Activated T-helper 17 cell treated with anti-CD3 and anti-CD28 coated beads, Interleukin-2, amount 50 U/mL, for 72 hours (primary cell): ENCODE measurements at regions not wholly inside any gene's neighbourhood (a gene's known extent, or its start where the extent isn't known, plus 50 kb on each side); places are given as distances from the start of the nearest gene placed in this dataset.
A peak's percentile ranks its signal among the peaks of the same experiment; 100 is the strongest.

ENCODE experiments used
- ATAC-seq: fragments of 150-1000 bp; cut with Tn5 transposase; replicated peaks from 2 replicates; pipeline ENCODE4 v1.10.0; 2021; ENCODE audit warnings: mild to moderate bottlenecking, moderate library complexity
- H3K27ac Mint-ChIP-seq: one replicate; pipeline ENCODE4 v1.8.0; 2022; ENCODE audit warnings: mixed read lengths
- H3K27me3 Mint-ChIP-seq: one replicate; pipeline ENCODE4 v1.8.0; 2022; ENCODE audit warnings: mixed read lengths
- H3K36me3 Mint-ChIP-seq: one replicate; pipeline ENCODE4 v1.8.0; 2022; ENCODE audit warnings: low read depth, mild to moderate bottlenecking, mixed read lengths
- H3K4me1 Mint-ChIP-seq: one replicate; pipeline ENCODE4 v1.8.0; 2022; ENCODE audit warnings: mixed read lengths
- H3K4me3 Mint-ChIP-seq: one replicate; pipeline ENCODE4 v1.8.0; 2022; ENCODE audit warnings: mild to moderate bottlenecking, mixed read lengths
- H3K9me3 Mint-ChIP-seq: one replicate; pipeline ENCODE4 v1.8.0; 2022; ENCODE audit warnings: mixed read lengths

- no peaks in the 10 kb centered on the region for H3K4me1 Mint-ChIP-seq
- H3K27ac Mint-ChIP-seq, result no peak overlapping the region
- ATAC-seq, result no peak
- no peaks in the 10 kb centered on the region for H3K9me3 Mint-ChIP-seq
- no peaks in the 10 kb centered on the region for H3K36me3 Mint-ChIP-seq
- no peaks in the 10 kb centered on the region for H3K27me3 Mint-ChIP-seq
- no peak overlapping the region for H3K4me3 Mint-ChIP-seq
Observed at GRCh38 chr2:48127612-48128191, 186.8 kb upstream of the FOXN2 start.

DNA sequence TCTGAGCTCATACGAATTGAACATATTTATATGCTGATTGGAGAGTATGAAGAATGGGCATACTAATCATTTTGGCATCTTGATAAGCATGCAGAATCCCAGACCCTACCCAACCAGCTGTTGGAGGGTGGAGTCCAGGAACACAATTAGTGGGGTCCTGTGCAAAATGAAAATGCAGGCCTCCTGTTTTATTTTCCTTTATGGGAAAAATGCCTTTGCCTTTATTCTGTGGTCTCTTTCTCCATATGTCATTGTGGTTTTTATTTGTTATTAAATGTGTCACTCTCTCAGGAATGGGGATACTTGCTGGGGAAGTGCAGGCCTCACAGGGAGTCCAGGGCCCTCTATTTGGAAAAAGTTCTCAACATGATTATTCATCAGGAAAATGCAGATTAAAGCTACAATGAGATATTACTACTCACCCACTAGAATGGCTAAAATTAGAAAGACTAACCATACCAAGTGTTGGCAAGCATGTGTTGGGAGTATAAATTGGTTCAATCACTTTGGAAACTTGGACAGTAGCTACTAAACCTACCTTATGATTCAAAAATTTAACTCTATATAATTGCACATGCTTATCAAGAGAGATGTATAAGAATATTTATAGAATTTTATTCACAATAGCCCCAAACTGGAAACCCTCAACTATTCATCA, 185.1 kb upstream of the FOXN2 start:
- no peaks in the 10 kb centered on the region for H3K27me3 Mint-ChIP-seq
- H3K27ac Mint-ChIP-seq, result no peak overlapping the region
- ATAC-seq, result no peak

GRCh38 chr2:48131539-48132270, 182.8 kb upstream of the FOXN2 start:
- H3K36me3 Mint-ChIP-seq, result no peaks in the 10 kb centered on the region
- no peak overlapping the region for H3K4me3 Mint-ChIP-seq
- no peak for ATAC-seq
- H3K27me3 Mint-ChIP-seq, result no peaks in the 10 kb centered on the region
- no peak overlapping the region for H3K27ac Mint-ChIP-seq
- H3K9me3 Mint-ChIP-seq, result no peaks in the 10 kb centered on the region
- no peaks in the 10 kb centered on the region for H3K4me1 Mint-ChIP-seq

More for the DNA sequence above, 185.1 kb upstream of the FOXN2 start:
- H3K4me1 Mint-ChIP-seq, result no peaks in the 10 kb centered on the region
- no peaks in the 10 kb centered on the region for H3K36me3 Mint-ChIP-seq
- no peaks in the 10 kb centered on the region for H3K9me3 Mint-ChIP-seq
- H3K4me3 Mint-ChIP-seq, result no peak overlapping the region

- Mint-ChIP-seq H3K36me3 (no peaks in the 10 kb centered on the region), H3K4me3 (no peak overlapping the region), H3K27me3 (no peaks in the 10 kb centered on the region), H3K9me3 (no peaks in the 10 kb centered on the region), H3K27ac (no peak overlapping the region), H3K4me1 (no peaks in the 10 kb centered on the region)
- ATAC-seq, result no peak
Observed at GRCh38 chr2:48132271-48132625, 182.2 kb upstream of the FOXN2 start.

DNA sequence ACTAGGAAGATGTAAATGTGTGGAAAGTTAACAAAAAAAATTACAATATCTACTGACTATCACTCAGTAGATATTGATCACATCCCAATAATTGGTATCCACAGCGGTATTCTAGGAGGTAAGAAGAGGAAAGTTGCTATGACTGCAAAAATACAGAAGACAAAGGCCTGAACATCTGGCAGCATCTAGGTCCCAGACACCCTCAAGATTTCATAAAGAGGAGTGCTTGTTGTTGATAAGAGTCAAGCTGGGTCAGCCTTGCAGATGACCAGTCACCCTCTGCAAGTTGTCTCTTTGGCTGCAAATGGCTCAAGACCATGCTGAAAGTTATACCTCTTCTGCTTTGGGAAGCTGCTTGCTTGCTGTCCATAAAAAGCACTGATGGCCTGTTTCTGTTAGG, 179.8 kb upstream of the FOXN2 start:
- Mint-ChIP-seq H3K27me3 (no peaks in the 10 kb centered on the region), H3K4me3 (no peak overlapping the region), H3K27ac (no peak overlapping the region), H3K36me3 (no peaks in the 10 kb centered on the region), H3K9me3 (no peaks in the 10 kb centered on the region), H3K4me1 (no peaks in the 10 kb centered on the region)
- no peak for ATAC-seq

DNA sequence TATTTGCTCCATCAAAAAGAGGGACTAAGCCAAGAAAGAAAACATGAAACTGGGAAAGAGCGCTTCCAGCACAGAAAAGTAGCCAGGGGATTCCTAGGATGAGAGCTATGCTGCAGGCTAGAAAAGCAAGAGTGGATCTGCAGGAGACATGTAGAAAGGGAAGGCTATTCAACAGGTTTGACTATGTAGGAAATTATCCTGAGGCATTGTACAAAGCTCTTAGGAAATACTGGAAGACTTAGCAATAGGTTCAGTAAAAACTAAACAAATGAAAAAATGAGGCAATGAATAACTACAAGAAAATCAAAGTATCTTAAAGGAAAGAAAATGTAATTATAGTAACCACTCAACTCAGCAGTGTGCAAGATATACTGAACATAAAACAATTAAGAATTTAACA, 178.7 kb upstream of the FOXN2 start:
- H3K4me1 Mint-ChIP-seq, result no peaks in the 10 kb centered on the region
- ATAC-seq, result no peak
- H3K27ac Mint-ChIP-seq, result no peak overlapping the region
- no peak overlapping the region for H3K4me3 Mint-ChIP-seq
- H3K9me3 Mint-ChIP-seq, result no peaks in the 10 kb centered on the region
- no peaks in the 10 kb centered on the region for H3K27me3 Mint-ChIP-seq
- H3K36me3 Mint-ChIP-seq, result no peaks in the 10 kb centered on the region

GRCh38 chr2:48137829-48138228, 176.7 kb upstream of the FOXN2 start:
- ATAC-seq, result no peak
- Mint-ChIP-seq H3K4me3 (no peak overlapping the region), H3K4me1 (no peaks in the 10 kb centered on the region), H3K9me3 (no peaks in the 10 kb centered on the region), H3K36me3 (no peaks in the 10 kb centered on the region), H3K27ac (no peak overlapping the region), H3K27me3 (peaks cover under 1% of the 10 kb centered on the region)

GRCh38 chr2:48138898-48139297, 175.6 kb upstream of the FOXN2 start:
- Mint-ChIP-seq H3K4me1 (no peaks in the 10 kb centered on the region), H3K36me3 (no peaks in the 10 kb centered on the region), H3K4me3 (no peak overlapping the region), H3K27me3 (peaks cover 4% of the 10 kb centered on the region), H3K27ac (no peak overlapping the region), H3K9me3 (no peaks in the 10 kb centered on the region)
- ATAC-seq, result no peak

DNA sequence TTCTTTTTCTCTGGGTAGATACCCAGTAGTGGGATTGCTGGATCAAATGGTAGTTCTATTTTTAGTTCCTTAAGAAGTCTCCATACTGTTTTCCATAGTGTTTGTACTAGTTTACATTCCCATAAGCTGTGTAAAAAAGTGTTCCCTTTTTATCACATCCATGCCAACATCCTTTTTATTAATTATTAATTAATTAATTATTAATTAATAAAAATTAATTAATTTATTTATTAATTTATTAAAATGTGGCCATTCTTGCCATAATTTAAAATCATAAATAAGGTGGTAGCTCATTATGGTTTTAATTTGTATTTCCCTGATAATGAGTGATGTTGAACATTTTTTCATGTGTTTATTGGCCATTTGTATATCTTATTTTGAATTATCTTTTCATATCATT, 173.9 kb upstream of the FOXN2 start:
- Mint-ChIP-seq H3K27ac (no peak overlapping the region), H3K4me1 (peaks cover 7% of the 10 kb centered on the region), H3K36me3 (no peaks in the 10 kb centered on the region), H3K27me3 (peaks cover 4% of the 10 kb centered on the region), H3K9me3 (no peaks in the 10 kb centered on the region), H3K4me3 (no peak overlapping the region)
- ATAC-seq, result no peak

GRCh38 chr2:48144777-48145176, 169.7 kb upstream of the FOXN2 start:
- ATAC-seq, result peak; percentile 38
- no peaks in the 10 kb centered on the region for H3K36me3 Mint-ChIP-seq
- H3K4me1 Mint-ChIP-seq, result peaks cover 8% of the 10 kb centered on the region
- peak overlapping the region; percentile 36 for H3K27ac Mint-ChIP-seq
- H3K9me3 Mint-ChIP-seq, result no peaks in the 10 kb centered on the region
- peaks cover 4% of the 10 kb centered on the region for H3K27me3 Mint-ChIP-seq
- H3K4me3 Mint-ChIP-seq, result peak overlapping the region; percentile 28

DNA sequence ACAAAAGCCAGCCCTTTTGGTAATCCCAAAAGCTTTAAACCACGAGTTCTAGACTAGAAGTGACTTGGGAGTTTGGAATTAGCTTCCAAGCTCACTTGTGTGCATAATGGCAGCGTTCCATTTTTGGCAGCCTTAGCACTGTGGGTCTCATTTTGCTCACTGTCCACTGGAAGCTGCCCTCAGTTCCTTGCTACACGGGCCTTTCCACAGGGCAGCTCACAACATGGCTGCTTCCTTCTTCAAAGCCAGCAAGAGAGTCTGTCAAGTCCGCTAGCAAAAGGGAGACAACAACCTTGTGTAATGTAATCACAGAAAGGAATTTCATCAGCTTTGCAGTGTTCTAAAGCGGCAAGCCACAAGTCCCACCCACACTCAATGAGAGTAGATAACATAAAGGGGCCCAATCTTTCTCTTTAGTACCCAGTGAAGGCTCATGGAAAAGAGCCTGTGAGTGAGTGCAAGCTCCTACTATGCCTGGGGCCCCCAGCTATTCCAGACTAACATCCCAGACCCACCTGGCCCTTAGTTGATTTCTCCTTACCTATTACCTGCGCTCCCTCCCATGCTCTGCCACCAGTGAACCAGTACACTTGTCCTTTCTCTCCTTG, 168.5 kb upstream of the FOXN2 start:
- H3K27ac Mint-ChIP-seq, result no peak overlapping the region
- H3K36me3 Mint-ChIP-seq, result no peaks in the 10 kb centered on the region
- H3K4me1 Mint-ChIP-seq, result peaks cover 8% of the 10 kb centered on the region
- no peaks in the 10 kb centered on the region for H3K9me3 Mint-ChIP-seq
- peak overlapping the region; percentile 28 for H3K4me3 Mint-ChIP-seq
- H3K27me3 Mint-ChIP-seq, result peaks cover 4% of the 10 kb centered on the region
- ATAC-seq, result no peak

GRCh38 chr2:48146552-48146951, 167.9 kb upstream of the FOXN2 start:
- Mint-ChIP-seq H3K27me3 (peaks cover 4% of the 10 kb centered on the region), H3K36me3 (no peaks in the 10 kb centered on the region), H3K27ac (no peak overlapping the region), H3K4me1 (peaks cover 8% of the 10 kb centered on the region), H3K9me3 (no peaks in the 10 kb centered on the region), H3K4me3 (no peak overlapping the region)
- ATAC-seq, result no peak

DNA sequence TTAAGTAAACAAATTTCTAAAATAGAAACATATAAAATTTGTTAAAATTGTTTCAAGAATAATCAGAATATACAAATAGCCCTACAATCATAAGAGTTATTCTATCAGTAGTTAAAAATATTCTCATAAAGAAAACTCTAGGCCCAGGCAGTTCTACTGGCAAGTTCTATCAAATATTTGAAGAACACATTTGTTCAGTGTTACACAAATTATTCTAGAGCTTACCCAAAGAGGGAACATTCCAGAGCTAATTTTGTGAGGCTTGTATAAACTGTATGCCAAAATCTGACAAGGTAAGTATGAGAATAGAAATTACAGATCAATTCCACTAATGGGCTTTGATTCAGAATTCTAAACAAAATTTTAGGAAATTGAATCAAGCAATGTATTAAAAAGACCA, 166.8 kb upstream of the FOXN2 start:
- Mint-ChIP-seq H3K27ac (no peak overlapping the region), H3K36me3 (no peaks in the 10 kb centered on the region), H3K4me1 (peaks cover 8% of the 10 kb centered on the region), H3K9me3 (no peaks in the 10 kb centered on the region), H3K27me3 (peaks cover 4% of the 10 kb centered on the region), H3K4me3 (no peak overlapping the region)
- ATAC-seq, result no peak

DNA sequence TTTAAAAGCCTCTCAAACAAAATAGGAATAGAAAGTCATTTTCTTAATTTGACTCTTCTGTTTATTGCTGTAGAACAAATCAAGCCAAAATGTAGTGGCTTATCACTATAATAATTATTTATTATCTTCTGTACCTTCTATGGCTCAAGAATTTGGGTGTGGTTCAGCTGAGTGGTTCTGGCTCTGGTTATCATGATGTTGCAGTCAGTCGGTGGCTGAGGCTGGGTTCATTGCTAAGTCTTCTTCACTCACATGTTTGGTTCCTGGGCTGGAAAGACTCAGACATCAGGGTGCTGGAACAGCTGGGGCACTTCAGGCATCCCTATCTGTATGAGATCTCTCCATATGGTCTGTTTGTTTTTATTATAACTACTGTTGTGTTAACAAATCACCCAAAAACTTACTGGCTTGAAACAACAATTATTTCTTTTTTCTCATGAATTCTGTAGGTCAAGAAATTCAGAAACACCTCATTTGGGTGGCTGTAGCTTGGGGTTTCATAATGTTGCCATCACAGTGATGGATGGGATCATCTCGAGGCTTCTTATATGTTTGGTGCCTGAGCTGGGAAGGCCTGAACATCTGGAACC, 165.5 kb upstream of the FOXN2 start:
- Mint-ChIP-seq H3K4me3 (no peak overlapping the region), H3K36me3 (no peaks in the 10 kb centered on the region), H3K4me1 (peaks cover 8% of the 10 kb centered on the region), H3K27me3 (no peaks in the 10 kb centered on the region), H3K9me3 (no peaks in the 10 kb centered on the region), H3K27ac (no peak overlapping the region)
- no peak for ATAC-seq

DNA sequence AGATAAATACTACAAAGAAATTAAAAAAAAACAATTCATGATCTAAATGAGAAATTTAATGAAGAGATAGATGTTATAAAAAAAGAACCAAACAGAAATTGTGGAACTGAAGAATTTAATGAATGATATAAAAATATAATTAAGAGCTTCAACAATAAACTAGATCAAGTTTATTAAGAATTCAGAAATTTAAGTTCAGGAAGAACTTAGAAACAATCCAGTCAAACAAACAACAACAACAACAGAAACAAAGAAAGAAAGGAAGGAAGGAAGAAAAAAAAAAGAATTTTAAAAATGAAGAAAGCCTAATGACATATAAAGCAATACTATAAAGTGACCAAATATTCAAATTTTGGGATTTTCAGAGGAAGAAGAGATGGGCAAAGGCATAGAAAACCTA, 157.3 kb upstream of the FOXN2 start:
- ATAC-seq, result no peak
- no peak overlapping the region for H3K4me3 Mint-ChIP-seq
- H3K36me3 Mint-ChIP-seq, result no peaks in the 10 kb centered on the region
- no peak overlapping the region for H3K27ac Mint-ChIP-seq
- H3K9me3 Mint-ChIP-seq, result no peaks in the 10 kb centered on the region
- no peaks in the 10 kb centered on the region for H3K27me3 Mint-ChIP-seq
- no peaks in the 10 kb centered on the region for H3K4me1 Mint-ChIP-seq
